ENCODE measurements at regions not wholly inside any gene's neighbourhood (a gene's known extent, or its start where the extent isn't known, plus 50 kb on each side); places are given as distances from the start of the nearest gene placed in this dataset.

- ATAC-seq (no peak), FAIRE-seq (no peak), DNase-seq (ENCODE audit: extremely low read depth in 1 of 4, low spot score in 3 of 4) (no peak)
- Histone ChIP-seq H3K79me2 (ENCODE audit: control insufficient read depth, insufficient read depth, low read length) (no peaks in the 10 kb centered on the region), H3K4me1 (replicated peaks in 1 of 2; ENCODE audit: control insufficient read depth in 2 of 2, insufficient read depth in 2 of 2, low read length in 2 of 2) (no peaks in the 10 kb centered on the region), H3K4me3 (no peak overlapping the region), H2AFZ (ENCODE audit: low read depth, low read length) (no peak overlapping the region), H4K20me1 (replicated peaks; ENCODE audit: control insufficient read depth, insufficient read depth, low read length) (no peaks in the 10 kb centered on the region), H3K9ac (ENCODE audit: insufficient read depth in 1 of 2, low read depth in 2 of 2, low read length in 2 of 2) (no peak overlapping the region), H3K27ac (ENCODE audit: extremely low read depth, low read depth, low read length) (no peak overlapping the region), H3K9me3 (replicated peaks; ENCODE audit: control insufficient read depth, insufficient read depth, low read depth, low read length) (peaks cover 12% of the 10 kb centered on the region), H3K4me2 (ENCODE audit: insufficient read depth, low read length) (no peak overlapping the region), H3K9me1 (ENCODE audit: control insufficient read depth, insufficient read depth, low read length) (no peaks in the 10 kb centered on the region), H3K27me3 (ENCODE audit: control insufficient read depth in 2 of 2, insufficient read depth in 2 of 2, low read length in 2 of 2) (peaks cover 10 to 23% of the 10 kb centered on the region in 2 experiments; a peak in 4 of 5 replicates), H3K36me3 (ENCODE audit: control insufficient read depth, insufficient read depth, low read length) (no peaks in the 10 kb centered on the region)
- BruUV-seq (replicated peaks): no TSS peak
- ChIA-PET POLR2A (interaction anchor here (0.6 kb wide), 1 partner anchor 77 kb away, joined by 3 read pairs; no protein-coding TSS in a partner anchor), CTCF (ENCODE audit: low intra/inter-chr PET ratio) (no interaction called here)
- intact Hi-C loops (cut with micrococcal nuclease) (no loop called here), in situ Hi-C loops (cut with MboI) (no loop called here)
- 0% methylated on average over 1 of the region's 1 CpG for WGBS (ENCODE audit: insufficient coverage, low coverage, missing lambda C conversion rate)
- peak in 1 of 2 experiments; percentile 24; a peak in 1 of 4 replicates for TF ChIP-seq KDM1A (IDR thresholded peaks at IDR 0.05)
- no peak for TF ChIP-seq RBM15 (IDR thresholded peaks at IDR 0.05; ENCODE audit: insufficient read depth, low read length)
- peak; percentile 96 for TF ChIP-seq ZNF146 (CRISPR knock-in tag; IDR thresholded peaks at IDR 0.05; ENCODE audit: unreplicated experiment)
These were observed 93.6 kb upstream of the RFLNA start for GRCh38 chr12:124201248-124201647.

DNA sequence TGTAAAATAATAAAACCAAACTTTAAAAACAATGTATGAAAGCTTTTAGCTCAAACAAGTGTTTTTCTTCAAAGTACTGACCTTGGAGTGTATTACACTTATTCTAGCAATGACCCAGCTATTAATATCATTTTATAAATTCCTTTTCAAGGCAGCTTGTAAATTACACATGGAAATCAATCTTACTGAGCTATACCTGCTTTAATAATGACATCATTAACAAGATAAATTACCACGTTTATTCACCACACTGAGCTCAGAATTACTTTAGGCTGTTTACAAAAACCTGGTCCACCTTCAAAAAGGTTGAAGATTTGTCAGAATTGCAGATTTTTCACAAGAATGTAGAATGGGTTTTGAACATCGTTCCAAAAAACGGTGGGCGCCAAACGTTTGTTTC is 91.7 kb upstream of the RFLNA start:
- TF ChIP-seq ZC3H11A (IDR thresholded peaks at IDR 0.05; ENCODE audit: low read depth, low read length) (no peak), HNRNPK (IDR thresholded peaks at IDR 0.05; ENCODE audit: low read depth, low read length, poor library complexity, severe bottlenecking) (no peak)
- Histone ChIP-seq H3K36me3 (ENCODE audit: control insufficient read depth, insufficient read depth, low read length) (no peaks in the 10 kb centered on the region), H3K27me3 (ENCODE audit: control insufficient read depth in 2 of 2, insufficient read depth in 2 of 2, low read length in 2 of 2) (peaks cover 16 to 22% of the 10 kb centered on the region in 2 experiments; a peak in 4 of 5 replicates), H2AFZ (ENCODE audit: low read depth, low read length) (no peak overlapping the region), H3K9me1 (ENCODE audit: control insufficient read depth, insufficient read depth, low read length) (no peaks in the 10 kb centered on the region), H3K9ac (ENCODE audit: insufficient read depth in 1 of 2, low read depth in 2 of 2, low read length in 2 of 2) (no peak overlapping the region), H3K4me3 (no peak overlapping the region), H3K4me2 (ENCODE audit: insufficient read depth, low read length) (no peak overlapping the region), H3K79me2 (ENCODE audit: control insufficient read depth, insufficient read depth, low read length) (no peaks in the 10 kb centered on the region), H3K9me3 (replicated peaks; ENCODE audit: control insufficient read depth, insufficient read depth, low read depth, low read length) (peaks cover 8% of the 10 kb centered on the region; the same call in 1 of the 2 replicates), H3K27ac (ENCODE audit: extremely low read depth, low read depth, low read length) (no peak overlapping the region), H4K20me1 (replicated peaks; ENCODE audit: control insufficient read depth, insufficient read depth, low read length) (no peaks in the 10 kb centered on the region), H3K4me1 (replicated peaks in 1 of 2; ENCODE audit: control insufficient read depth in 2 of 2, insufficient read depth in 2 of 2, low read length in 2 of 2) (no peaks in the 10 kb centered on the region)
- ChIA-PET POLR2A (no interaction called here), CTCF (ENCODE audit: low intra/inter-chr PET ratio) (no interaction called here)
- in situ Hi-C loops (cut with MboI) (no loop called here), intact Hi-C loops (cut with micrococcal nuclease) (no loop called here)
- FAIRE-seq (no peak), DNase-seq (ENCODE audit: extremely low read depth in 1 of 4, low spot score in 3 of 4) (no peak), ATAC-seq (no peak)
- BruUV-seq (replicated peaks): no TSS peak
- WGBS (ENCODE audit: insufficient coverage, low coverage, missing lambda C conversion rate): 0% methylated on average over 5 of the region's 5 CpGs
